SH-SY5Y (cell line): ENCODE measurements at regions not wholly inside any gene's neighbourhood (a gene's known extent, or its start where the extent isn't known, plus 50 kb on each side); places are given as distances from the start of the nearest gene placed in this dataset.

Experiments
- GATA2 ChIP-seq: IDR thresholded peaks from 2 replicates; pipeline ENCODE4 v1.6.1; 2011; ENCODE audit warnings: mild to moderate bottlenecking, low read depth, low read length
- GATA3 ChIP-seq: IDR thresholded peaks from 2 replicates; pipeline ENCODE4 v1.6.1; 2011; ENCODE audit warnings: low read depth, mild to moderate bottlenecking, low read length, moderate library complexity

DNA sequence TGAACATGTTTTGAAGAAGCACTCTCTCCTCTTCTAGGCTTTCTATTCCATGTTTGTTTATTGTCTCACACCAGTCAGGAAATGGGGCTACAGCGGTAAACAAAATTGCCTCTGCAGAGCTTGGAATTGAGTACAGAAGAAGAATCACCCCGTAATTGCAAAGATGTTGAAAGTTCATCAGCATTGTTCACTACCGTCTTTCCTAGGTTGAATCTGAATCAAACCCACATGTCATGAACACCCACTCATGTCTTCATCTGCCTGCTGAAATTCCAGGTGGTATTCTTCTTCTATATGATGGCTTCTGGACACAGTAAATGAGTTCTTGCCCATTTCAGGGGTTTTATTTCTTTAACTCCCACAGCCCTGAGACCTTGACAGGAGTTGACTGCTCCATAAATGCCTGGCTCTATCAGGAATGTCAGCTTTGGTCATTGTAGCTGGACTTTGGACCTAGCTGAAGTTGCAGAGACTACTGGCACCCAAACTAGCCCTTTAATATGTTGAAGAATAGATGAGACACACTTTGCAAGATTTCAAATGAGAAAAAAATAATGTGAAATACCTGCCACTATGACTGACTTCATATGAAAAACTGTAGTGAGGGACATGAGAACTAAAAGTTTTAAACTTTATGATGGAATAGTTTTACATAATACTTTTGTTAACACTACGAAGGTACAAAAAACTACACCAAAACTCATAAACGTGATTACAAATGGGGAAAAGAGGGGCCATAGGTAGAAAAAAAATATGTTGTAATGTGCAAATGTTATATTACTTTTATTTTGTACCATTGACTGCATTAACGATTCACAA is 1235.3 kb upstream of the ZEB2 start:
- TF ChIP-seq GATA2 (no peak), GATA3 (no peak)
